ENCODE measurements at regions not wholly inside any gene's neighbourhood (a gene's known extent, or its start where the extent isn't known, plus 50 kb on each side); places are given as distances from the start of the nearest gene placed in this dataset.

GRCh38 chr7:152969335-152969734 is 209.8 kb downstream of the ACTR3B start:
- no peaks in the 10 kb centered on the region for H3K9me3 ChIP-seq
- no peaks in the 10 kb centered on the region for H3K27me3 ChIP-seq
- H3K36me3 ChIP-seq: no peaks in the 10 kb centered on the region
- no peak for DNase-seq (ENCODE audit: low spot score in 2 of 2)
- no peak overlapping the region for H3K27ac ChIP-seq
- no peak for TF ChIP-seq CTCF (IDR thresholded peaks at IDR 0.05)
- no peak overlapping the region for H3K4me3 ChIP-seq
- H3K4me1 ChIP-seq: no peaks in the 10 kb centered on the region
- intact Hi-C loops (cut with DNase I): no loop called here

DNA sequence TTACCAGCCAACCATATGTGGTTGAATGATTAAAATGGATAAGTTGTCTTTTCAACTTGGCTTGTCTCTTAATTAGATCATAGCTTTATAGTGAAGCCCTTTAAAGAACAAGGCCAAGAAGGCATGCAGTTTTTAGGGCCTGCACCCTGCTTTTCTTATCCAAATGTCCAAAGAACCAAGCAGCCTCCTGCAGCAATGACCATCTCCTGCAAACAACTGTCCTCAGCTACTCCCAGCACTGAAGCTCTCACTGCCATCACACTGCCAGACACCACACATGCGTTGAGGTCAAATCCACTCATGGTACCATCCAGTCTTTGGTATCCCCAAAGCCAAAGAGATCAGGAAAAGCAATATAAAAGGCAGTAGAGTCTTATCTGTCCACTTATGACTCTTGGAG is 210.3 kb downstream of the ACTR3B start:
- Histone ChIP-seq H3K27ac (no peak overlapping the region), H3K27me3 (no peaks in the 10 kb centered on the region), H3K4me3 (no peak overlapping the region), H3K36me3 (no peaks in the 10 kb centered on the region), H3K9me3 (no peaks in the 10 kb centered on the region), H3K4me1 (no peaks in the 10 kb centered on the region)
- intact Hi-C loops (cut with DNase I): no loop called here
- no peak for DNase-seq (ENCODE audit: low spot score in 2 of 2)
- no peak for TF ChIP-seq CTCF (IDR thresholded peaks at IDR 0.05)

- intact Hi-C loops (cut with DNase I): no loop called here
- Histone ChIP-seq H3K36me3 (no peaks in the 10 kb centered on the region), H3K9me3 (no peaks in the 10 kb centered on the region), H3K27ac (no peak overlapping the region), H3K27me3 (no peaks in the 10 kb centered on the region), H3K4me1 (no peaks in the 10 kb centered on the region), H3K4me3 (no peak overlapping the region)
- TF ChIP-seq CTCF (IDR thresholded peaks at IDR 0.05): no peak
- DNase-seq (ENCODE audit: low spot score in 2 of 2): no peak
These were observed 210.9 kb downstream of the ACTR3B start for GRCh38 chr7:152970481-152970880.

DNA sequence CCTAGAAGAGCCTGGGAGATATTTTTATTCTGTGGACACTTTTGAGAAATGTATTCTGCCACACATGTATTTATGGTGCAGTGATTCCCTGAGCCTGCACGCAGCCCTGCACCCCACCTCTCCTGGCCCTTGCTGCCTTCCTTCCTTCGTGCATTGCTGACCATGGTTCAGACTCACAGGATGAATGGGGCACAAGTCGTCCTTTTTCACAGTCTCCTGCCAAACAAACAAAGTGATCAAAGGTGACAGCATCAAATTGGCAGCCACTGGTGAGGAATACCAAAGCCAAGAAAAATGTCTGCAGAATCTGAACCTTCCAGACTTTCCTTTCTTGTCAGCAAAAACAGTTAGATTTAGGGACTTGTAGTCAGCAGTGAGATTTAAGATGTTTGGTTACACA is 215.0 kb downstream of the ACTR3B start:
- no peaks in the 10 kb centered on the region for H3K4me1 ChIP-seq
- no peak overlapping the region for H3K4me3 ChIP-seq
- H3K36me3 ChIP-seq: no peaks in the 10 kb centered on the region
- H3K27me3 ChIP-seq: no peaks in the 10 kb centered on the region
- intact Hi-C loops (cut with DNase I): no loop called here
- TF ChIP-seq CTCF (IDR thresholded peaks at IDR 0.05): no peak
- H3K9me3 ChIP-seq: no peaks in the 10 kb centered on the region
- H3K27ac ChIP-seq: no peak overlapping the region
- DNase-seq (ENCODE audit: low spot score in 2 of 2): no peak

DNA sequence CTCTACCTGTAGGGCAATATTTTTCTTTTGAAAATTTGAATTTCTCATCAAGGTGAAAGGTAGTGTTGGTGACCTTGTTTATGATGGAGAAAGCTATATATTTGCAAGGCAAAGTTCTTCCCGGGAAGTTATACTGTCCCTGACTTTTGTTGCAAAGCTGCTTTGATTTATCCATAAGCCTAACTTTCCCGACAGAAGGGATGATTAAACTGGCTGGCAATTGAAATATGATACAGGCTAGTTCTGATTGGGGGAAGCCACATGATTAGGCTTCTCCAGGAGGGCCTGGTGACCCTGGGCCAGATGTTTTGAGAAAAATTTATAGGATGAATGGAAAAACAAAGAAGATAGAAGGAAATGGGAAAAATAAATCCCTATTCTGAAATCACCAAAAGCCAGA is 215.5 kb downstream of the ACTR3B start:
- Histone ChIP-seq H3K27ac (no peak overlapping the region), H3K36me3 (no peaks in the 10 kb centered on the region), H3K9me3 (no peaks in the 10 kb centered on the region), H3K4me1 (no peaks in the 10 kb centered on the region), H3K27me3 (no peaks in the 10 kb centered on the region), H3K4me3 (no peak overlapping the region)
- TF ChIP-seq CTCF (IDR thresholded peaks at IDR 0.05): no peak
- intact Hi-C loops (cut with DNase I): no loop called here
- DNase-seq (ENCODE audit: low spot score in 2 of 2): no peak

- Histone ChIP-seq H3K27me3 (no peaks in the 10 kb centered on the region), H3K36me3 (no peaks in the 10 kb centered on the region), H3K4me1 (no peaks in the 10 kb centered on the region), H3K4me3 (no peak overlapping the region), H3K27ac (no peak overlapping the region), H3K9me3 (no peaks in the 10 kb centered on the region)
- intact Hi-C loops (cut with DNase I): no loop called here
- DNase-seq (ENCODE audit: low spot score in 2 of 2): no peak
- no peak for TF ChIP-seq CTCF (IDR thresholded peaks at IDR 0.05)
These were observed 219.8 kb downstream of the ACTR3B start for GRCh38 chr7:152979376-152979775.
